Stimulated activated CD4-positive, alpha-beta T cell treated with anti-CD3 and anti-CD28 coated beads, Interleukin-4, amount 100 ng/mL, for 4 hours (primary cell): ENCODE measurements at regions not wholly inside any gene's neighbourhood (a gene's known extent, or its start where the extent isn't known, plus 50 kb on each side); places are given as distances from the start of the nearest gene placed in this dataset.
A peak's percentile ranks its signal among the peaks of the same experiment; 100 is the strongest.

Experiments used
- DNase-seq, 2 experiments: peaks; one replicate each; pipeline ENCODE4 v3.0.0-alpha.2; 2020

DNA sequence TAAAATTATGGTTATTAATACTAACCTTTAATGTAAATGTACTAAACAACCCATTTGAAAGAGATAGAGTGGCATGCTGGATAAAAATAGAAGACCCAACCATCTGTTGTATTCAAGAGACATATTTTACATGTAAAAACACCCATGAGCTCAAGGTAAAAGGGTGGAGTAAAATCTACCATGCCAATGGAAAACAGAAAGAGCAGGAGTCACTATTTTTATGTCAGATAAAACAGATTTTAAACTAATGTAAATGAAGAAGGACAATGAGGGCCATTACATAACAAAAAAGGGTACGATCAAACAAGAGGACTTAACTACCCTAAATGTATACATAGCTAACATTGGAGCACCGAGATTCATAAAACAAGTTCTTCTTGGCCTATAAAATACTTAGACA, 66.3 kb downstream of the ITM2A start:
- no peak for DNase-seq

DNA sequence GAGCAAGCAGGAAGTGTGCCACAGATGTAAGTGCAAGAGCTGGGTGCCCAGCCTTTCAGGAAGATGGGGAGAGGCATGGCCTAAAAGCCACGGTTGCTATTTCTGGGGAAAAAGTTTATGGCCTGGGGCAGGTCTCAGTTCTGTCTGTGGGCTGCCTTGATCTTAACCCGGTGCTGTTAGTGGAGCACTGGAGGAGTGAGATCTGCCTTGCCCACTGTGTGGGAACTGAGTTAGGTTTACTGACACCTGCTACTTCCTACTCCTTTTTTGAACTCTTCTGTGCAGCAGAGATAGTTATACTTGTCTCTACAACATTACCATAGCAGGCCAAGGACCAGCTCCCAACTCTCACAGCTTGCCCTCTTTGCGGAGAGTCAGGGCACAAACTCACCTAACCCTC, 76.5 kb downstream of the ITM2A start:
- no peak for DNase-seq

DNA sequence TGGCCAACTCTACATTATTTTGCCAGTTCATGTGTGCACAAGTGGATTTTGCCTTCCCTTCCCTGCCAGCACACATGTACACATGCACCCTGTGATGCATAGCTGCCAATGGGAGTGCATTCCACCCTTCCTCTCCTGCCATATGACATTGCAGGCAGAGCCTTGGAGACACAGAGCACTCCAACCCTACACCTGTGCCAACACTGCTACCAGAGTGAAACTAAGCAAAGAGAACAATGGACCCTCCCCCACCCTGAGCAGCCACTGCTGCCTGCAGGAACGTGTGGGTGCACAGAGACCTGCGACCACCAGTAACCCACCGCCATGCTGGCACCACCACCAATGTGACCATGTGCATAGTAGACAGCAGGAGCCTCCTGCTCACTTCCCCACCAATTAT, 78.4 kb downstream of the ITM2A start:
- DNase-seq, result no peak

DNA sequence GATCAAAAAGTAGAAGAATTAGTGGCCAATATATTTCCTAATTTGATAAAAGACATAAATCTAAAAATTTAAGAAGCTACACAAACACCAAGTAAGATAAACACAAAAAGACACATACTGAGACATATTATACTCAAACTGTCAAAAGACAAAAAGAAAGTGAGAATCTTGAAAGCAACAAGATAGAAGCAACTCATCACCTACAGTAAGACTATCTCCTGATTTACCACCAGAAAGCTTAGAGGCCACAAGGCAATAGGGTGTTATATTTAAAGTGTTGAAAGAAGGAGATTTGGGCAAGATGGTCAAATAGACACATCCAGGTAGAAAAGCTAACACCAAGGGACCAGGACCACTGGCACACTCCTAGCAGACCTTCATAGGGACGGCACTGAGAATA, 79.4 kb downstream of the ITM2A start:
- no peak for DNase-seq

DNA sequence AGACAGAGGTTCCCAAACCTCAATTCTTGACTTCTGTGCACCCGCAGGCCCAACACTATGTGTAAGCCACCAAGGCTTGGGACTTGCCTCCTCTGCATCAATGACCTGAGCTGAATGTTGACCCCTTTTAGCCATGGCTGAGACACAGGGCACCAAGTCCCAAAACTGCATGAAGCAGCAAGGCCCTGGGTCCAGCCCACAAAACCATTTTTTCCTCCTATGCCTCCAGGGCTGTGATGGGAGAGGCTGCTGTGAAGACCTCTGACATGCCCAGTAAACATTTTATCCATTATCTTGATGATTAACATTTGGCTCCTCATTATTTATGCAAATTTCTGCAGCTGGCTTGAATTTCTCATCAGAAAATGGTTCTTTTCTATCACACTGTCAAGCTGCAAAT, 85.4 kb downstream of the ITM2A start:
- DNase-seq, result no peak

DNA sequence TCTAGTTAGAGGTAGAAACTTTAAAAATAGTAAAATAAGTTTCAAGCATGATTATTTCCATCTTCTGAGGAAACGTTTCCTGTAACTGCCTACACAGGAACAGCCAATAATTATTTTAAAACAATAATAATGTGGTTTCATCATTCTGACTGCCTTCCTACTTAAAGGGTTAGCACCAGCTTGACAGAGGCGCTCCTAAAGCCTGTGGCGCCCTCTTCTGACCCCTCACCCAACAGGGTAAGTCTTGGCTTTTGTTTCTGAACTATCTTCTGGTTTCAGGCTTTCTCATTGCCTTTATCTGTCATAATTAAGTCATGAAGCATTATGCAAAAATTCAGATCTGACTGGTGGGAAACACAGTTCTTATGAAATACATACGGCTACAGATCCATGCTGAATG, 96.7 kb downstream of the ITM2A start:
- peak; percentile 61 to 80 for DNase-seq

DNA sequence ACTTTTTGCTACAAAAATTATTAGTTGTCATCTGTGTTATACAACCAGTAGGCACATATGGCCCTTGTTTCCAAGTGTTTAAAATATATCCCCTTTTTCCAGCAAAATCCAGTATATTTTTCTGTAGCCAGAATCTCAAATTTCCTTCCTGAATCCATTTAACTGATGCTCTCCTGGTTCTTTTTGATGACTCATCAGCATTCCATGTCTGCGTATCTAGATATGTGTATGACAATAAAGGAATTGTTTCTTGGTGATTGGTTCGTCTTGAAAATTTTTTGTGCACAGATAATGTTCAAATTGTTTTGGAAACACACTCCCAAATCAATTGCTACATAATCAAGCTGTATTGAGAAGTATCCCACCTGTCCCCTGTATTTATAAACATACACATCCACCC, 98.3 kb downstream of the ITM2A start:
- DNase-seq, result no peak

DNA sequence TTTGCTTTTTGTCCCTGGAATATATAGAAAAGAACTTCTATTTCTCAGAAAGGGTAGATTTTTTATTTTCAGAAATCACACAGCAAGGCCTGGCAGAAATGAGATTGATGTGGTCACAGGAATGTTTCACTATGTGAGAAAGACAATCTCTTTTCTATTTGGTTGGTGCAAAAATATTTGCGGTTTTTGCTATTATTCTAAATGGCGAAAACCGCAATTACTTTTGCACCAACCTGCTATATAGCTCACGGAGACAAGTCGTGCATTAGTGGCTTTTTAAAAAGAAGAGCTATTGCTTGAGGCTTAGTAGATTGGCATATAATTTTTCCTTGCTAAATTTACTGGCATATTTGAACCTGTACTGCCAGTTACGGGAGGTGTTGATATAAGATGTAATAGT, 100.4 kb downstream of the ITM2A start:
- DNase-seq, result no peak

DNA sequence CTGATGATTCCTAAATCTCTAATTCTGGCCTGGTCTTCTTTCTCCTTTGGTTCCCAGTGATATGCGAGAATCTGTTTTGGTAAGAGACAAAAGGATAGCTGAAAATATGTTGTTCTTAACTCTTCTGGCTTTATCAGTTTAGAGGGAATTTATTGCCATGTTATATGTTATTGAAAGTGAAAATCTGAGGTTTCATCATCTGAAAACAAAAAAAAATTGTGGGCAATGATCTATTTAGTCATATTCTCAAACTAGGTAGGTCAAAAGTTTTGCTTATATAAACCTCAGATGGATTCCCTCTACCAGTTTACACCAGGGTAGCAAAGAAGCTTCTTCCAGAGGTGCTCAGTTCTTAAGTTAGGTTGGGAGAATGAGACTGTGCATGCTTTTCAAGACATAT, 103.6 kb downstream of the ITM2A start:
- DNase-seq, result no peak

DNA sequence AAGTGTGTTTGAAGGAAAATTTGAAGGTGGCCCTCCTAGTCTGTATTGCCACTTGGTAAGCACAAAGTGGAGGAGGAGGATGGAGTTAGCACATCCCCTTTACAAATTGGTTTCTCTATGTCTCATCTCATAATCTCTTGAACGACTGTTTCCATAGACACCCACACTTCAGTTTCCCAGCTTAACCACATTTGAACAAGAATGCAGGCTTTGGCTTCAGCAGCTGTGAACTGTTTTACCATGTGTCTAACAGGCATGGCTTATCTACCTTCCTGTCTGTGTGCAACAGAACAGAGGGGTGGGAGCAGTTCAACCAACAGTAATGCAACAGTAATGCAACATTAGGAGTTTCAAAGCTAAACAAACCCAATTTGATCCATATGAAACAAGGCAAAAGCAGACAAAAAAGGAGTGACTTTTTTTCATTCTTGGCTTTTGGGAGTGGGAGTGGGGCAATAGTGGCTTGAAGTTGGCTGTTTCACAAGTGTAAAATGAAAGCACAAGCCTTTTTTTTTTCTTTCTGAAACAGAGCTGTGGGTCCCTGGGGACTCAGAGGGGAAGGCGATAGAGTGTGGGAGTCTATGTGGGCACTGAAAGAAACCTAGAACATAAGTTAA, 108.0 kb downstream of the ITM2A start:
- DNase-seq, result peak; percentile 8 to 58

DNA sequence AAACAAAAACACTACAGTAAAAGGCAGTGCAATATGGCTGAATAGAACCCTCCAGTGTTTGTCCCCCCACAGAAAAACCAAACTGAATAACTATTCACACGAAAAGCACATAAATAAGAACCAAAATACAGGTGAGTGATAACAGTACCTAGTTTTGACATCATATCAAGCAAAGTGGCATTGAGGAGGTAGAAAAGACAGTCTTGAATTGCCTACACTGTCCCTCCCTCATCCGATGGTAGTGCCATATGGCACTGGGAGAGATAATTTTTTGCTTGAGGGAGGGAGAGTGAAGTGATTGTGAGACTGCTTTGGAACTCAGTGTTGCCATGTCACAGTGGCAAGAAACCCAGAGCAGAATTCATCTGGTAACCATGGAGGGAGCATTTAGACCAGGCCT, 99.2 kb downstream of the GPR174 start:
- DNase-seq, result no peak

DNA sequence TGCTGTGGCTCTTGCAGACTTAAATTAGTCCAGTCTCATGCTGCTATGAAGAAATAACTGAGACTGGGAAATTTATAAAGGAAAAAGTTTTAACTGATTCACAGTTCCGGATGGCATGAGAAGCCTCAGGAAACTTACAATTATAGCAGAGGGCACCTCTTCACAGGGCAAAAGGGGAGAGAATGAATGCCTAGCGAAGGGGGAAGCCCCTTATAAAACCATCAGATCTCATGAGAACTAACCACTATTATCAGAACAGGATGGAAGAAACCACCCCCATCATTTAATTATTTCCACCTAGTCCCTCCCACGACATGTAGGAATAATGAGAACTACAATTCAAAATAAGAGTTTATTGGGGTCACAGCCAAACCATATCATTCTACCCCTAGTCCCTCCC, 91.4 kb downstream of the GPR174 start:
- DNase-seq, result no peak

DNA sequence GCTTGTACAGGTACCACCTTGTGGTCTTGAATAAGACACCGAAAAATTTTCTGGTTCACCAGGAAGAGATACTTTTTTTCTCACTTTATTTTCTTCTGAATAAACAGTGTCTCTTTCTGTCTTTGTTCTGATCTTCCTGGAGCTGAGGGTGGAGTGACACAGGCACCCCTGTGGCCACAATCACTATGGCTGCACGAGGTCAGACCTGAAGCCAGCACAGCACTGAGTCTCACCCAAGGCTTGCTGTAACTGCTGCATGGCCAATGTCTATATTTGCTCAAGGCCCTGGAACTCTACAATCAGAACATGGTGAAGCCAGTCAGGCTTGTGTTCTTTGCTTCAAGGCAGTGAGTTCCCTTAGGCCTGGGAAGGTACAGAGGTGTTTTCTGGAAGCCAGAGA, 87.2 kb downstream of the GPR174 start:
- DNase-seq, result no peak
